ENCODE measurements at regions not wholly inside any gene's neighbourhood (a gene's known extent, or its start where the extent isn't known, plus 50 kb on each side); places are given as distances from the start of the nearest gene placed in this dataset.
"Not testable (repeated sequence)": the region's sequence is repeated elsewhere in the genome, so short reads cannot be mapped to it uniquely, and the experiment has no call there.

GRCh38 chr6:164107297-164107995 lies 692.9 kb downstream of the QKI start:
- no peak for DNase-seq (ENCODE audit: low read depth)

GRCh38 chr6:164106345-164106769 lies 691.8 kb downstream of the QKI start:
- DNase-seq (ENCODE audit: low read depth): no peak

- DNase-seq (ENCODE audit: low read depth): no peak
These were observed 691.2 kb downstream of the QKI start for GRCh38 chr6:164105705-164106104.

- no peak for DNase-seq (ENCODE audit: low read depth)
These were observed 689.9 kb downstream of the QKI start for GRCh38 chr6:164104432-164104831.

GRCh38 chr6:164102693-164103092 lies 688.2 kb downstream of the QKI start:
- DNase-seq (ENCODE audit: low read depth): no peak

- DNase-seq (ENCODE audit: low read depth): no peak
These were observed 687.3 kb downstream of the QKI start for GRCh38 chr6:164101859-164102258.

GRCh38 chr6:164099269-164099865 lies 684.8 kb downstream of the QKI start:
- DNase-seq (ENCODE audit: low read depth): no peak

- no peak for DNase-seq (ENCODE audit: low read depth)
These were observed 684.3 kb downstream of the QKI start for GRCh38 chr6:164098857-164099267.

- DNase-seq (ENCODE audit: low read depth): no peak
These were observed 683.3 kb downstream of the QKI start for GRCh38 chr6:164097551-164098398.

- DNase-seq (ENCODE audit: low read depth): no peak
These were observed 682.5 kb downstream of the QKI start for GRCh38 chr6:164097056-164097455.

GRCh38 chr6:164095056-164095455 lies 680.5 kb downstream of the QKI start:
- no peak for DNase-seq (ENCODE audit: low read depth)

GRCh38 chr6:164087870-164088269 lies 673.4 kb downstream of the QKI start:
- no peak for DNase-seq (ENCODE audit: low read depth)

- DNase-seq (ENCODE audit: low read depth): no peak
These were observed 672.7 kb downstream of the QKI start for GRCh38 chr6:164087211-164087610.

GRCh38 chr6:164086076-164086887 lies 671.8 kb downstream of the QKI start:
- no peak for DNase-seq (ENCODE audit: low read depth)

- no peak for DNase-seq (ENCODE audit: low read depth)
These were observed 670.9 kb downstream of the QKI start for GRCh38 chr6:164085091-164086075.

- DNase-seq (ENCODE audit: low read depth): no peak
These were observed 664.7 kb downstream of the QKI start for GRCh38 chr6:164079275-164079600.

- no peak for DNase-seq (ENCODE audit: low read depth)
These were observed 664.2 kb downstream of the QKI start for GRCh38 chr6:164078532-164079274.

GRCh38 chr6:164076818-164077532 lies 662.5 kb downstream of the QKI start:
- not testable (repeated sequence) for DNase-seq (ENCODE audit: low read depth)

- no peak for DNase-seq (ENCODE audit: low read depth)
These were observed 661.6 kb downstream of the QKI start for GRCh38 chr6:164075981-164076615.
